HepG2 (cell line): ENCODE measurements at regions not wholly inside any gene's neighbourhood (a gene's known extent, or its start where the extent isn't known, plus 50 kb on each side); places are given as distances from the start of the nearest gene placed in this dataset.

Source experiments
- ATAC-seq: fragments of 200-7000 bp; cut with Tn5 transposase; 3 replicates; pipeline ENCODE4 v1.9.1; 2020; ENCODE audit warnings: mild to moderate bottlenecking, moderate library complexity
- BruUV-seq: library from RNA; stranded (reverse); fragments of 400-500 nt; replicated peaks from 2 replicates; lab custom pipeline; 2021; lab: Mats Ljungman, UMichigan
- CTCF ChIA-PET: fragments of 300-600 bp; formaldehyde crosslinking; extraction: SDS; loops from one replicate; lab custom pipeline; 2021; ENCODE audit warnings: low total read pairs, inconsistent platforms, low intra/inter-chr PET ratio; lab: Yijun Ruan, JAX
- POLR2A ChIA-PET: fragments of 350-600 bp; sonication (Branson Sonifier 250); formaldehyde crosslinking; loops from one replicate; lab custom pipeline; 2020; ENCODE audit warnings: antibody characterized with exemption, inconsistent platforms; lab: Yijun Ruan, JAX
- DNase-seq: peaks from one replicate; pipeline ENCODE4 v3.0.0-alpha.2; 2015; ENCODE audit warnings: low spot score
- FAIRE-seq: peaks from 3 replicates; lab custom pipeline; 2011; peaks lifted over from hg19 to GRCh38; lab: Jason Lieb, UNC
- H2AFZ ChIP-seq: one replicate; pipeline ENCODE4 v1.6.1; 2011; ENCODE audit warnings: low read length, inconsistent platforms
- H3K27ac ChIP-seq: fragments of 300-600 bp; 3 replicates; pipeline ENCODE4 v1.8.0; 2011; ENCODE audit warnings: mixed run types, mild to moderate bottlenecking, mixed read lengths, low read length, inconsistent platforms; ENCODE audit not compliant: insufficient read depth; ENCODE audit errors: extremely low read length
- H3K27me3 ChIP-seq, 2 experiments: fragments of 200-600 bp in 1 of 2; 2 replicates in 1 of 2; 3 replicates in 1 of 2; pipeline versions ENCODE4 v1.6.0 to v1.8.0; 2011; ENCODE audit warnings: low read length in 2 of 2, mild to moderate bottlenecking in 2 of 2, moderate library complexity in 2 of 2, inconsistent platforms in 1 of 2; ENCODE audit not compliant: insufficient read depth in 2 of 2, control insufficient read depth in 1 of 2
- H3K36me3 ChIP-seq, 2 experiments: fragments of 200-600 bp in 1 of 2; replicated peaks in 1 of 2; 2 replicates in 1 of 2; 3 replicates in 1 of 2; pipeline versions ENCODE4 v1.5.1 to v1.8.0; 2011; ENCODE audit warnings: low read length in 2 of 2, inconsistent platforms in 1 of 2; ENCODE audit not compliant: insufficient read depth in 2 of 2, control insufficient read depth in 1 of 2
- H3K4me1 ChIP-seq: 2 replicates; pipeline ENCODE4 v1.5.1; 2012; ENCODE audit warnings: low read length, inconsistent platforms; ENCODE audit not compliant: insufficient read depth
- H3K4me2 ChIP-seq: 2 replicates; pipeline ENCODE4 v1.6.0; 2011; ENCODE audit warnings: low read depth, low read length, inconsistent platforms
- H3K4me3 ChIP-seq, 3 experiments: fragments of 200-600 bp in 1 of 3; sonication (generic), shearing (Covaris generic) in 1 of 3; replicated peaks in 1 of 3; 2 replicates each; pipeline ENCODE4 v1.5.1; 2011 to 2016; ENCODE audit warnings: low read length in 3 of 3, inconsistent platforms in 2 of 3, low read depth in 2 of 3, mild to moderate bottlenecking in 2 of 3, control low read depth in 1 of 3, mixed read lengths in 1 of 3; ENCODE audit not compliant: insufficient read depth in 1 of 3
- H3K79me2 ChIP-seq: one replicate; pipeline ENCODE4 v1.6.1; 2011; ENCODE audit warnings: low read length, inconsistent platforms; ENCODE audit not compliant: insufficient read depth
- H3K9ac ChIP-seq: 2 replicates; pipeline ENCODE4 v1.6.0; 2011; ENCODE audit warnings: mild to moderate bottlenecking, low read depth, low read length, inconsistent platforms; ENCODE audit not compliant: insufficient read depth
- H3K9me3 ChIP-seq: 2 replicates; pipeline ENCODE4 v1.5.1; 2012; ENCODE audit warnings: mild to moderate bottlenecking, low read length
- H4K20me1 ChIP-seq: 2 replicates; pipeline ENCODE4 v1.6.0; 2011; ENCODE audit warnings: inconsistent platforms, mild to moderate bottlenecking, low read length, moderate library complexity; ENCODE audit not compliant: insufficient read depth
- GMEB2 ChIP-seq: IDR thresholded peaks from 2 replicates; pipeline ENCODE4 v1.6.1; 2016; ENCODE audit warnings: missing biosample characterization, missing genetic modification reagents, low read depth
- PPARG ChIP-seq: conservative IDR thresholded peaks from 2 replicates; pipeline ENCODE4 v1.6.1; 2016; ENCODE audit warnings: missing biosample characterization, missing genetic modification reagents
- RFXAP ChIP-seq: sonication (generic); formaldehyde crosslinking; IDR thresholded peaks from 2 replicates; pipeline ENCODE4 v1.4.0; 2020; ENCODE audit warnings: missing genetic modification reagents, borderline replicate concordance
- SNAPC4 ChIP-seq: sonication (generic); formaldehyde crosslinking; IDR thresholded peaks from 2 replicates; pipeline ENCODE4 v1.4.0; 2020; ENCODE audit warnings: mild to moderate bottlenecking, missing genetic modification reagents
- ZNF235 ChIP-seq: sonication (generic); formaldehyde crosslinking; IDR thresholded peaks from 2 replicates; pipeline ENCODE4 v1.8.1; 2023; ENCODE audit warnings: mild to moderate bottlenecking, missing genetic modification reagents, borderline replicate concordance
- ZNF333 ChIP-seq: sonication (generic); formaldehyde crosslinking; IDR thresholded peaks from 2 replicates; pipeline ENCODE4 v1.4.0; 2020; ENCODE audit warnings: mild to moderate bottlenecking, missing genetic modification reagents, borderline replicate concordance
- ZNF350 ChIP-seq: sonication (generic); formaldehyde crosslinking; IDR thresholded peaks from 2 replicates; pipeline ENCODE4 v1.4.0; 2020; ENCODE audit warnings: mild to moderate bottlenecking, low read depth, missing genetic modification reagents, borderline replicate concordance
- ZNF446 ChIP-seq: sonication (generic); formaldehyde crosslinking; IDR thresholded peaks from 2 replicates; pipeline ENCODE4 v1.5.0; 2020; ENCODE audit warnings: mild to moderate bottlenecking, missing genetic modification reagents
- ZNF839 ChIP-seq: sonication (generic); formaldehyde crosslinking; IDR thresholded peaks from 2 replicates; pipeline ENCODE4 v1.4.0; 2020; ENCODE audit warnings: missing genetic modification reagents, mild to moderate bottlenecking, borderline replicate concordance
- ZNF891 ChIP-seq: sonication (generic); formaldehyde crosslinking; IDR thresholded peaks from 2 replicates; pipeline ENCODE4 v1.5.0; 2020; ENCODE audit warnings: mild to moderate bottlenecking, missing genetic modification reagents
- WGBS: methylation state at CpG from one replicate; pipeline ENCODE4 v1.1.6; 2017; ENCODE audit warnings: low lambda C conversion rate; 5-methylcytosine and 5-hydroxymethylcytosine counted together
- in situ Hi-C: cut with HindIII; loops from 2 replicates; pipeline ENCODE4 v1.10.0; 2017; ENCODE audit warnings: low pct_unique_long_range_greater_than_20kb; ENCODE audit not compliant: extremely low pct_ligation_motif_present
- intact Hi-C: fragments of 100-400 bp; cut with micrococcal nuclease; formaldehyde crosslinking; loops from one replicate; pipeline ENCODE4 v1.10.0; 2022; ENCODE audit not compliant: unreplicated experiment

DNA sequence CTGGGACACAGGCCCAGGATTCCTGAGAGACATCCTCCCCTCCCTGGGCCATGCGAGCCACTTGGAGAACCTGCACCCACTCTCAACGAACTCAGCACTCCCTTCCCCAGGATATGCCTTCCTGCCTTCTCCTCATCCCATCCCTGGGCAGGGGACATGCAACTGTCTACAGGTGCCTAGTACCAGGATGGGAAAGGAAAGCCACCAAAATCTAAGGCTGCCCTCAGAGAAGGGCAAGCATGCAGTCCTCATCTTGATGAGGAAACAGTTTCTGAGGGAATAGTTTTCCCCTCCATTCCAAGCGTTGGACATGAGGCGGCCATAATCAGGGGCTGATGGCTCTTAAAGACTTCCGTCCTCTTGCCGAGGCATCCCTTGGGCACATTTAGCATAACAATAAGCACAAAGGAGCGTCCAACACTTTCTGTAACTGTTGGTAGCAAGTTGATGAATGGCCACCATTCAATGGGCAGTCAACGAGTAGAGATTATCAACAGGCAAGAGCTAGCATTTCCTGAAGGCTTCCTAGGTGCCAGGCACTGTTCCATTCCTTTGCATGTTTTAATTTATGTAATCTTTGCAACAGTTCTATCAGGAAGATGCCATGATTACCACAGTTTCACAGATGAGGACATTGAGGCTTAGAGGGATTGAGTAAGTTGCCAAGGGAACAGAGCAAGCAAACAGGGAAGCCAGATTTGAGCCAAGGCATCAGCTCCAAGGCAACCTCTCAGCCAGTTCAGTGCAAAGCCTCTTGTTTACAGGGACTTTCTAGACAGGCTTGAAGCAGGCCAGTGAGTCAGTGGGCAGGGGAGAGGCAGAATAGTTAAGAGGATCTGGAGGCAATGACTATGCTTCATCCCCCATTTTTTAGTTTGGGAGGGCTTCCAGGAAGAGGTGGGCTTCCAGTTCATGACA is 105.1 kb downstream of the SINHCAF start (continued):
- TF ChIP-seq GMEB2 (CRISPR knock-in tag), result no peak

GRCh38 chr12:31221551-31221945 is 104.4 kb downstream of the SINHCAF start:
- in situ Hi-C loops, result no loop called here
- Histone ChIP-seq H3K36me3 (no peaks in the 10 kb centered on the region), H3K4me3 (no peak overlapping the region), H3K4me2 (no peak overlapping the region), H3K79me2 (no peaks in the 10 kb centered on the region), H2AFZ (no peak overlapping the region), H3K4me1 (no peaks in the 10 kb centered on the region), H3K27ac (no peak overlapping the region), H3K27me3 (peaks cover 0 to 25% of the 10 kb centered on the region in 2 experiments; a peak in 4 of 5 replicates), H3K9me3 (no peaks in the 10 kb centered on the region), H4K20me1 (no peaks in the 10 kb centered on the region), H3K9ac (no peak overlapping the region)
- no TSS peak for BruUV-seq
- ChIA-PET POLR2A (no interaction called here), CTCF (no interaction called here)
- no peak for TF ChIP-seq ZNF446 (CRISPR knock-in tag)
- TF ChIP-seq SNAPC4, result no peak
- TF ChIP-seq ZNF839 (CRISPR knock-in tag), result no peak
- TF ChIP-seq ZNF235 (CRISPR knock-in tag), result no peak
- TF ChIP-seq ZNF891 (CRISPR knock-in tag), result no peak
- no peak for TF ChIP-seq ZNF333 (CRISPR knock-in tag)
- TF ChIP-seq PPARG, result no peak
- TF ChIP-seq ZNF350, result no peak
- TF ChIP-seq RFXAP (CRISPR knock-in tag), result no peak
- no peak for FAIRE-seq
- DNase-seq, result no peak
- intact Hi-C loops, result no loop called here
- WGBS, result 41% methylated on average over 7 of the region's 10 CpGs
- no peak for ATAC-seq
